ENCODE measurements at regions not wholly inside any gene's neighbourhood (a gene's known extent, or its start where the extent isn't known, plus 50 kb on each side); places are given as distances from the start of the nearest gene placed in this dataset.
"Not testable (repeated sequence)": the region's sequence is repeated elsewhere in the genome, so short reads cannot be mapped to it uniquely, and the experiment has no call there.

GRCh38 chr5:101643794-101644193 lies 652.3 kb downstream of the SLCO4C1 start:
- DNase-seq (ENCODE audit: low spot score), result no peak

GRCh38 chr5:101637599-101637998 lies 658.5 kb downstream of the SLCO4C1 start:
- DNase-seq (ENCODE audit: low spot score), result no peak

- not testable (repeated sequence) for DNase-seq (ENCODE audit: low spot score)
Measured at GRCh38 chr5:101627770-101628169, 668.3 kb downstream of the SLCO4C1 start.

GRCh38 chr5:101626572-101626971 lies 669.5 kb downstream of the SLCO4C1 start:
- no peak for DNase-seq (ENCODE audit: low spot score)

GRCh38 chr5:101611039-101611438 lies 685.0 kb downstream of the SLCO4C1 start:
- DNase-seq (ENCODE audit: low spot score), result no peak

- no peak for DNase-seq (ENCODE audit: low spot score)
Measured at GRCh38 chr5:101608322-101608721, 687.8 kb downstream of the SLCO4C1 start.

GRCh38 chr5:101605700-101606099 lies 690.4 kb downstream of the SLCO4C1 start:
- DNase-seq (ENCODE audit: low spot score), result no peak

- no peak for DNase-seq (ENCODE audit: low spot score)
Measured at GRCh38 chr5:101600614-101601013, 695.5 kb downstream of the SLCO4C1 start.

- no peak for DNase-seq (ENCODE audit: low spot score)
Measured at GRCh38 chr5:101590384-101590783, 687.3 kb upstream of the ST8SIA4 start.

- no peak for DNase-seq (ENCODE audit: low spot score)
Measured at GRCh38 chr5:101585366-101585765, 682.3 kb upstream of the ST8SIA4 start.

- DNase-seq (ENCODE audit: low spot score), result no peak
Measured at GRCh38 chr5:101580591-101580990, 677.5 kb upstream of the ST8SIA4 start.

- DNase-seq (ENCODE audit: low spot score), result no peak
Measured at GRCh38 chr5:101574017-101574416, 670.9 kb upstream of the ST8SIA4 start.

GRCh38 chr5:101561018-101561417 lies 657.9 kb upstream of the ST8SIA4 start:
- DNase-seq (ENCODE audit: low spot score), result no peak

GRCh38 chr5:101543780-101544179 lies 640.7 kb upstream of the ST8SIA4 start:
- no peak for DNase-seq (ENCODE audit: low spot score)

GRCh38 chr5:101539315-101539714 lies 636.2 kb upstream of the ST8SIA4 start:
- no peak for DNase-seq (ENCODE audit: low spot score)

GRCh38 chr5:101535626-101536025 lies 632.5 kb upstream of the ST8SIA4 start:
- DNase-seq (ENCODE audit: low spot score), result no peak

- DNase-seq (ENCODE audit: low spot score), result no peak
Measured at GRCh38 chr5:101534491-101535110, 631.5 kb upstream of the ST8SIA4 start.

GRCh38 chr5:101532430-101532829 lies 629.3 kb upstream of the ST8SIA4 start:
- no peak for DNase-seq (ENCODE audit: low spot score)

- no peak for DNase-seq (ENCODE audit: low spot score)
Measured at GRCh38 chr5:101531026-101531425, 627.9 kb upstream of the ST8SIA4 start.

- not testable (repeated sequence) for DNase-seq (ENCODE audit: low spot score)
Measured at GRCh38 chr5:101529094-101529493, 626.0 kb upstream of the ST8SIA4 start.

- DNase-seq (ENCODE audit: low spot score), result no peak
Measured at GRCh38 chr5:101520417-101520816, 617.3 kb upstream of the ST8SIA4 start.

GRCh38 chr5:101517795-101518194 lies 614.7 kb upstream of the ST8SIA4 start:
- DNase-seq (ENCODE audit: low spot score), result no peak

- no peak for DNase-seq (ENCODE audit: low spot score)
Measured at GRCh38 chr5:101515721-101516120, 612.6 kb upstream of the ST8SIA4 start.

- no peak for DNase-seq (ENCODE audit: low spot score)
Measured at GRCh38 chr5:101505891-101506570, 602.9 kb upstream of the ST8SIA4 start.

Measured in ecto neural progenitor cell (in vitro differentiated cells).